Inferior parietal cortex (tissue), 1 donor: ENCODE measurements at regions not wholly inside any gene's neighbourhood (a gene's known extent, or its start where the extent isn't known, plus 50 kb on each side); places are given as distances from the start of the nearest gene placed in this dataset.
"Not testable (repeated sequence)": the region's sequence is repeated elsewhere in the genome, so short reads cannot be mapped to it uniquely, and the experiment has no call there.

Experiments
- DNase-seq: peaks from one replicate; pipeline ENCODE4 v3.0.0-alpha.2; 2016; ENCODE audit errors: extremely low spot score

DNA sequence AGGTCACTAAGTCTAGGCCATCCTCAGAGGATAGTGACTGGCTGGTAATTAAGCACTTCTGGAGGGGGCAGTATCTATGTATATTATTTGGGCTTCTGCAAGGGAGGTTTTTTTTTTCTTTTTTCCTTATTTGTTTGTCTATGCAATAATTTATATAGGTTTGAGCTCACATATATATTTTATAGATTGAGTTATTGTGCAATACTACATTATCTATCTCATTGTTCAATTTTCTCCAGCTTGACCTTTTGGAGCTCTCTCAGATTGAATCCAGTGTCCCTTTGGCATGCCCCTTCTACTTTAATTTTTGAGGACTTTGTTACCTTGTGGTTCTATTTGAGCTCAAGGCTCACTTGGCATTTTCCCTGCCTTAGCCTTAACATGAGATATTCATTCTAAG is 852.1 kb downstream of the KCNT2 start:
- DNase-seq, result no peak

DNA sequence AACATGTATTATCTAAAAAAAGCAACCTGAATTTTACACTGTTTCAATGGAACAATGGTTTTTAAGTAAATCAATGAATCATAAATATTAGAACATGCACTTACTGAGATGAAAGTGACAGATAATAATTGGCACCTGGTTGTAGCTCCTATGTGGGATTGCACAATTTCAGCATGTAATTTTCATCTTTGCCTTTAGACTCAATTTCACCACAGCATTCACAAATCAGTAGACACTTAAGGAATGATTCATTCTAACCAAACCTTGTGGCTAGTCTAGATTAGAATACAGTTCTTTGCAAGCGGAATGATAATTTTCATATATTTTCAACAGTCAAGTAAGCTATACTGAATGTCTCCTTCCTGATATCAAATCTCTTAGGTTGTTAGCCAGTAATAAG is 853.4 kb downstream of the KCNT2 start:
- DNase-seq, result no peak

DNA sequence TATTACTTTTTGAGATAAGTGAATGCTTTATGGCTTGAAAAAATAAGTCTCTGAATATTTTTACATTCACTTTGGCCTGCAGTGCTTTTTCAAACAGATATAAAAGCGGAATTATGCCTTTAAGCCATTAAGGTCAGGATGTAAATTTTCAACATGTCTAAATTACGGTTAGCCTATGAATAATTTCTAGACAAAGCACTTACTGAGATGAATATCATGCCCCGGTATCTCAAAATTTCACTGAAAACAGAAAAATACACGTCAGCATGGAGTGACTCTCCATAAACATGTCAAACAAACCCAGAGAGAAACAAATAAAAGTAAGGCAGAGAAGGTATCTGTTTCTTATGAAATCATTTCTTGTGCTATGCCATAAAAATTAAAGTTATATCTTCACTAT is 853.9 kb downstream of the KCNT2 start:
- DNase-seq, result no peak

DNA sequence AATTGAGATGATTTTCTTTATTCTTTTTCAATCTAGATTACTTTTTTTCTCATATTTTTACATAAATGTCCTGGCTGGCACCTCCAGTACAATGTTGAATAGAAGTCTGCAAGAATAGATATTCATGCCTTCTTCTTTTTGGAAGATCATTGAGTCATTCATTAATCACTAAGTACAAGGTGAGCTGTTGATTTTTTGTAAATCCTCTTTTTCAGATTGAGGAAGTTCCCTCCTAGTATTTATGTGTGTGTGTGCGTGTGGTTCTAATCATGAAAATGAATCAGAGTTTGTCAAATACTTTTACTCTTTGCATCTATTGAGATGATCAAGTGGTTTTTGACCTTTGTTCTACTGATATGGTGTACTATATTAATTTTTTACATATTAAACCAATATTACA is 859.3 kb downstream of the KCNT2 start:
- no peak for DNase-seq

DNA sequence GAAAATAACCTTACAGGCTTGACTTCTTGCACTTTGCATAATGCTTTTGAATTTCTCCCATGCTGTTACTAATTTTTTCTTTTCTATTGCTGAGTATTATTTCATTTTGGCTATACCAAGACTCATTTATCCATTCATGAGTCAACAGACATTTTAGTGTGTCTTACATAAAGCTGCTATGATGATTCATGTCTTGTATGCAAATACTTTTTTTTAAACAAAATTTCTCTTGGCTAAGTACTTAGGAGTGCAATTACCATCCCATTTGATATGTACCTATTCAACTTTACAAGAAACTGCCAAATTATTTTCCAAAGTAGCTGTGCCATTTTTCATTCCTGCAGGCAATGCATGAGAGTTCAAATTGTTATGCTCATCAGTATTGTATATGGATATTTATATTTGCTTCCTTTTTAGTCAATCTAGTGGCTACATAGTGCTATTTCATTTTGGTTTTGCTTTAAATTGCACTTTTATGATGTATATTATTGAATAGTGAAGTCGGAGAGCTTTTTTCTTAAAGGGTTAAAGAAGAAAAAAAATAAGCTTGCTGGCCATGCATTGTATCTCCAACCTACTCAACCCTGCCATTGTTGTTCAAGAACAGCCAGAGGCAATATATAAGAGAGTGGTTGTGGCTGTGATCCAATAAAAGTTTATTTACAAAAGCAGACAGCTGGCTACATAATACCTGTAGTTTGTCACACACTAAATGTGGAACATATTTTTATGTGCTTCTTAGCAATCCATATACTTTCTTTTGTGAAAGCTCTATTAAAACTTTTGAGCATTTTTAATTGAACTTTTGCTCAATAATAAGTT is 862.8 kb downstream of the KCNT2 start:
- no peak for DNase-seq

DNA sequence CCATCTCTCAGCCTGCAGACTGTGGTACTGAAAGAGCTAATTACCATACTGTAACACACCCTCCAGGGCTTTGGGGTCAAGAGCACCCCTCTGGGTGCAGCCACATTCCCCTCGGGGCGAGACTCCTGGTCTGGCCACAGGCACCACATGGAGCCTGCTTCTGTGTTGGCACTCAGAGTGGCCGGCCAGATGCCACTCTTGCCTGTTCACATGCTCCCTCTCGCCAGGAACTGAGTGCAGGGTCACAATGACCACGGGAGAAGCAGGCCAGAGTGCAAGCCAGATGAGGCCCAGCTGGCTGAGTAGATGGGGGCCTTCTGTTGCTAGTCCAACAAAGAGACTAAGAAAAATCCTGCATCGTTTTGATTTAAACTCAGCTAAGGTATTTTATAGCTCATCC is 864.0 kb downstream of the KCNT2 start:
- DNase-seq, result no peak

DNA sequence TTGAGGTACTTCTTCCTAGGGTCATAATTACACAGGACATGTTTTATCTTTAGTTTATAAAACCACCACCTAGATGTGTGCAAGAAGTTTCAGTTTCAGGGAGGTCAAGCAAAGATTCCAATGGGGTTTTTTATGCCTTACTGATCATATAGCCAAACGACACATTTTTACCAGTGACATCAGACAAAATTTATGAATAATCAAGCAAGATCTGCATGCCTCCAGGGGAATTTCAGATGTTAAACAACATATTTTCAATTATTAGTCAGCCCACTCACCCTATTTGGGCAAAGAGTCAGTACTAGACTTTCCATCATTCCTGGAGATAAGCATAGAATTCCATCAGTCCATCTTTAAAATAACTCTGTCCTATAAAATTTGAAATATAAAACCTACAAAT is 867.4 kb downstream of the KCNT2 start:
- no peak for DNase-seq

DNA sequence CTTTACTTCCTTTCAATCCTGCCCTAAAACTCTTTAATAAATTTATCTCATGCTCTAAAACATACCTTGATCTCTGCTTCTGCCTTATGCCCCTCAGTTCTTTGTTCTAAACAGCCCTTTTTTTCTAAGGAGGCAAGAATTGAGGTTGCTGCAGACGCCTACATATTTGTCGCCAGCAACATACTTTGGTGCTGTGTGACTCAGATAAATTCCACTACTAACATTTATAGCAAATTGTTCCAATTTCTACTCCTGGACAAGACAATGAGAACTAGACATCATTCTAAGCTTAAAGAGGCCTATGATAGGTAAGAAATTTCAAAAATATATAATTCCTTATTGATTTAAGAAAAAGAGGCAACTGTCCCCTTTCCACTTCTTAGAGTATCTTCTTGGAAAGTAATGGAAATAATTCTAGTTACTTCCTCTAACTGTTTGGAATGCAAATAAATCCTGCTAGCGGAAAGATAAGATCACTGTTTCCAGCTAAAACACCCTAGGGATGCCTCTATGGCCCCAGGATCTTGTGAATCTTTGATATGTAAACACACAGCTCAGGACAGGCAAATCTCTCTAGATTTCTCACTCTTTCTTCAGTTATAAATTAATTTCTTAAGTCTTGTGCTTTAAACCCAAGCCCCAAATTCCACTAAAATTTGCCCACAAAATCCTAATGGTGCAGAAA is 869.1 kb downstream of the KCNT2 start:
- no peak for DNase-seq

DNA sequence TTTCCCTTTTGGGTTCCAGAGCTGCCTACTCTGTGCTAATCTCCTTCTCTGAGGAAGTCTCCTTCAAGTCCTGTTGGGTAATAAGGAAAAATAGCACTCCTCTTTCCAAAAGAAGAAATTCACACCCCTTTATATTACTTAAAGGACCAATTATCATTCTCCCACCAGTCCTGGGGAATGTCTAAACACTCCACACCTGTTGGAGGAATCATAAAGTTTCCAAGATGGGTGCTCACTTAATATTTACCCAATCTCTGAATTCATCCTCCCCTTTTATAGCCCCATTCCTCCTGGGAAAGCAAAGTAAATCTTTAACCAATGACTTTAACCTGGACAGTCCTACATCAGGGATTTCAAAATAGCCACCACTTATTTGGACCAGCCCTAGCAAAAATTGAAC is 873.1 kb downstream of the KCNT2 start:
- no peak for DNase-seq

DNA sequence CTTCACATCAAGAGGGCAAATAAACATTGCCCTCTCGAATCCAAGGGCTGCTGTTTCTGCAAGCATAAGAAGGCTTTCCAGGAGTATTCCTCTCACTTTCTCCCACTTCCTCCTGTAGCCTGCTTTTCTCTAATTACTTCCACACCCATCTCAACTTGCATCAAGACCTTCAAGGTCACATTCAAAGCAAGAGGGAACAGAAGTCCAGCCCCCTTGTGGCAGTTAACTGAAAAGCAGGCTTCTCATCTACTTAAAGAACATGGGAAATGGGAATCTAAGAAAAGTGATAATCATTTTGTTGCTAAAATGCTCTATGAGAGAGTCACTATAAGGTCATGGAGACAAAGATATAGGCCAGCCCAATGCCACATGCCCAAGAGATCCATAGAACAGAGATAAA is 874.4 kb downstream of the KCNT2 start:
- no peak for DNase-seq

DNA sequence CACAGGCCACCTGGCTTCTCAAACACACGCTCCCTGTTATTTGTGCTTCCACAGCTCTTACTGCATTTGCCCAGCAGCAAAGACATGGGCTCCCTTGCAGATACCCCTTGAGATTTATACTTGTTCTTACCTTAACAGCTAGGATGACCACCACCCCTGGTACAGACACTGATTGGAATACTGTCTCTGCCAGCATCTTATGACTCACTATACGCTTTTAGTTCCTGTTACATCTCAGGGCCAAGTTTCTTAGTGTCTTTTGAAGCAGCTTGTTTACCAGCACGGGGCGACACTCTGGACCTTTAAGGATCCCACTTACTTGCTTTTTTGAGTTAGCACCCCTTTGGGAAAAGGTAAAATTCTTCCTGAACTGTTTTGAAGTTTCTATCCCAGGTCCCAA is 874.8 kb downstream of the KCNT2 start:
- no peak for DNase-seq

DNA sequence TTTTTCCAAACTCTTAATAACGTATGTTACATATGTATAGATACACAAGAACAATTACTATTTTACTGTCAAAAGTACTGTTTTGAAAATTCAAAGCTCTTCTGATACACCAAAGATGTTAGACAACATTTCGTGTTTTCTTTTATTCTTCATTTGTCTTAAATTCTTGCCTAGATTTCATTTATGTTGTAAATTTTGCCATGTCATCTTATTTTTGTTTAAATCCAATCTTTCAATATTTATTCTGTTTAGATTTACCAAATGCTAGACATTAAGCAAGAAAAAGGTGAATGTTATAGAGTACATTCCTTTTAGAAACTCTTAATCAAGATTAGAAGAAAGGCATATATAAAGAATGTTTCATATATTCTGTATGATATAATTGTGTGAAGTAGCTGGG is 876.9 kb downstream of the KCNT2 start:
- DNase-seq, result no peak

DNA sequence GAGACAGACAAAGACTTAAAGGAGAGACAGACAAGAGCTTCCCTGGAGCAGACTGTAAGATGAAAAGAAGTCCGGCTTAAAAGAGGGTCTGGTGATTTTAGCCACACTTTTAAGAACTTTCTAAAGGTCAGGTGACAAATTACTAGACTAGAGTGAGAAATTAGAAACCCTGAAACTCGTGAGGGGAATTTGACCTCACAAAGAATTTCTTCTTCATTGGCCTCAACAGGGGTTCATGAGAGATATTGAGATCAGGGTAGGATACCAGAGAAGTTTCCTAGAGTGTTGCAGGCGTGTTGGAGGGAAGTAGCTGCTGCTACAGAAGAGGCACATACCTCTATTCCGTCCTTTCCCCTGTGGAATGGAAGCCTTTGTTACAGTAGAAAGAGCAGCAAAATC is 884.4 kb downstream of the KCNT2 start:
- no peak for DNase-seq

DNA sequence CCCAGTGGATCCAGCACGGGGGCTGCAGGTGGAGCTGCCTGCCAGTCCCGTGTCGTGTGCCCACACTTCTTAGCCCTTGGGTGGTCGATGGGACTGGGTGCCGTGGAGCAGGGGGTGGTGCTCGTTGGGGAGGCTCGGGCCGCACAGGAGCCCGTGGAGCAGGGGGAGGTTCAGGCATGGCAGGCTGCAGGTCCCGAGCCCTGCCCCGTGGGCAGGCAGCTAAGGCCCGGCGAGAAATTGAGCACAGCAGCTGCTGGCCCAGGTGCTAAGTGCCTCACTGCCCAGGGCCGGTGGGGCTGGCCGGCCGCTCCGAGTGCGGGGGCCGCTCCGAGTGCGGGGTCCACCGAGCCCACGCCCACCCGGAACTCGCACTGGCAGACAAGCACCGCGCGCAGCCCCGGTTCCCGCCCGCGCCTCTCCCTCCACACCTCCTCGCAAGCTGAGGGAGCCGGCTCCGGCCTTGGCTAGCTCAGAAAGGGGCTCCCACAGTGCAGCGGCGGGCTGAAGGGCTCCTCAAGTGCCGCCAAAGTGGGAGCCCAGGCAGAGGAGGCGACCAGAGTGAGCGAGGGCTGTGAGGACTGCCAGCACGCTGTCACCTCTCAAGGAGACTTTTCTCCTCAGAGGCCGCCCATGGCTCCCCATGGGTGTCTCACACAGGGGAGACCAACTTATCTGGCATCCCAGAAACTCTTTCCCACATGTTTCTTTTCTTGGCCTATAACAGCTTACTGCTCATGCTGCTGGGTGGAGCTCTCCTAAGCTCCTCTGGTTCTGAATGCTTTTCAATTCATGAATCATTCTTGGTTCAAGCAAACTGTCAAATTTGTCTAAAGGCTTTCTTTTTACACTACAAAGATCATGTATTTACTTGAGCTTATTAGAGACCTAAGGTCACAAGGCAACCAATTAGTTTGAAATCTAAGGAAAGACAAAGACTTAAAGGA is 885.1 kb downstream of the KCNT2 start:
- DNase-seq, result not testable (repeated sequence)

DNA sequence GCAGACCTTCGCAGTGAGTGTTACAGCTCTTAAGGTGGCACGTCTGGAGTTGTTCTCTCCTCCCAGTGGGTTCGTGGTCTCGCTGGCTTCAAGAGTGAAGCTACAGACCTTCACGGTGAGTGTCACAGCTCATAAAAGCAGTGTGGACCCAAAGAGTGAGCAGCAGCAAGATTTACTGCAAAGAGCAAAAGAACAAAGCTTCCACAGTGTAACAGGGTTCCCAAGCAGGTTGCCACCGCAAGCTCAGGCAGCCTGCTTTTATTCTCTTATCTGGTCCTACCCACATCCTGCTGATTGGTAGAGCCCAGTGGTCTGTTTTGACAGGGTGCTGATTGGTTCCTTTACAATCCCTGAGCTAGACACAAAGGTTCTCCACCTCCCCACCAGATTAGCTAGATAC is 886.1 kb downstream of the KCNT2 start:
- DNase-seq, result not testable (repeated sequence)

DNA sequence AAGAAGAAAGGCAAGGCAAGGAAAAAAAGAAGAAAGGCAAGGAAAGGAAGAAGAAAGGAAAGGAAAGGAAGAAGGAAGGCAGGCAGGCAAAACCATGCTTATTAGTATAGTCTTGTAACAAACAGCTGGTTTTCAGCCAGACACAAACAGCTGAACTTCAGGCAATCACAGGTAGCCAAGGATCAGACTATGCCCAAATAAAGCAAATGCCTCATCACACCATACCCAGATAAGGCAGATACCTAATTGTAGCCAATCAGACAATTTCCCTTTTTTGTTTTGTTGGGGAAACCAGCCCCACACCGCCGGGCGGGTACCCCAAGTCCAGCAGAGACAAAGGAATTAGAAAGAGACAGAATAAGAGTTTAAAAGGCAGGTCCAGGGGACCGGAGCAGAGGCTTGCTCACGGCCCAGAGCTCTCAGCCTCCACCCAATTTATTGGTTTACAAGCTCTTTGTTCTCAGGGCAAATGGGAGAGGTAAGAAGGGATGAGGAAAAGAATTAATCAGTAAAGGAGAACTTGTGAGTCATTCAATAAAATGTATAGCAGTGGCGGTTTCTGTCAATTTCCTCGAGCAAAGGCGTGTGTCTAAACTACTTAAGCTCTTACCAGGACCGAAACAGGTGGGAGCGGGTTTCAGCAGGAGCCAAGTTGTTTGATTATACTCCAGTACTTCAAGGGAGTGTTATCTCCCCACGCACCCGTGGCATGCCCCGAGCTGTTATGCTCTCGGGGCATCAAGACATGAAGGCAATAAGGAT is 886.8 kb downstream of the KCNT2 start:
- no peak for DNase-seq

DNA sequence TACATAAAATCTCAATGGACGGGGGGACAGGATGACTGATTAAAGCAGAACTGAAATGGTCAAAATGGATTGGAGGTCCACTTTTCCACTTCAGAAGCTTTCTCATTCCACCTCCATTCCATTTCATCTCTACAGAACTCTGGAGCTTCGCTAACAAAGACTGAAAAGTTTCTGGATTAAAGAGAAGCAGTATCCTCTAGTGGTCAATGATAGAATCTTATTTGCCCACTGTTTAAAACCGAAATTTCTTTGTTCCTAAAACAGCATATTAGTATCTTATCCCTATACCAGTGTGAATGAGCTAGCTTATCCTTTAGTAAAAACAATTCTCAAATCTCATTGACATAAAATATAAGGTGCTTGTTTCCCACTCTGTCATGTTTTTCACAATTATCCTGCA is 890.6 kb downstream of the KCNT2 start:
- peak; percentile 31 for DNase-seq

DNA sequence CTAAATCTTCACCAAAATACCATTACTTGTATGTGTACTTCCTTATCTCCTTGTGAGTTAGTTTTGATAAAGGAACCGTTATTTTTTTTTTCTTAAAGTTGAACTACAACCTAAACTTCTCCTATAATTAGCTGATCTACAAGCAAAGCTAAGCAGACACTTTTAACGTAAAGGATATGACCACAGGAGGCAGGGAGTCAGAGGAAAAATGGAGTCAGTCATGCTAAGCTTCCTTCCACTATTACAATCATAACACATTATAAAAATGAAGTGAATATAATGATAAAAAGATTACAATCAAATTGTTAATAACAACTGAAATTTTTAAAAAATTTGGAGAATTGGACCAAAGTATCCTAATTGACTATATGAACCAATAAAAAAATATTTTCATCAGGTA is 892.6 kb downstream of the KCNT2 start:
- no peak for DNase-seq

DNA sequence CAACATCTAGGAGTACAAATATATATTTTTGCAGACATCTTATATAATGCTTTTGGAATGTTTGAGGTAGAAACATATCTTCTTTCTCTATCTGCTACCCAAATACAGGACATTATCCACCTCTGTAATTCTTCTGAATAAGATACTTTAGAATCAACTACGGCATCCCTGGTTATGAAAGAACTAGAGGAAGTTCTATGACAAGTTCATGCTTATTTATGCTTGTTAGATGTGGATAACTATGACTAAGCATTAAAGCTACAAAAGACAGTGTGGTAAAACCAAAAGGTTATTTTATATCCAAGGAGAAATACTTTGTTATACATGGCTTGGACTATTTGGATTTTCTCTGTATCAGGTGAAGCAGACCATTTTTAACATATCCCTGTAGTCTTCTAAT is 894.0 kb downstream of the KCNT2 start:
- no peak for DNase-seq

DNA sequence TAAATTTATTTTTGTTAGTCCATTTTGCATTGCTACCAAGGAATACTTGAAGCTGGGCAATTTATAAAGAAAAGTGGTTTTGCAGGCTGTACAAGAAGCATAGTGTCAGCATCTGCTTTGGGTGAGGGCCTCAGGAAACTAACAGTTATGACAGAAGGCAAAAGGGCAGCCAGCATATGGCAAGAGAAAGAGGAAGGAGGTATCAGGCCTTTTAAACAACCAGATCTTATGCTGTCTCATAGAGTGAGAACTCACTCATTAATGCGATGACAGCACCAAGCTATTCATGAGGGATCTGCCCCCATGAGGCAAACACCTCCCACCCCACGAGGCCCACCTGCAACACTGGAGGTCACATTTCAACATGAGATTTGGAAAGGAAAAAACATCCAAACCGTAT is 898.4 kb downstream of the KCNT2 start:
- DNase-seq, result no peak

DNA sequence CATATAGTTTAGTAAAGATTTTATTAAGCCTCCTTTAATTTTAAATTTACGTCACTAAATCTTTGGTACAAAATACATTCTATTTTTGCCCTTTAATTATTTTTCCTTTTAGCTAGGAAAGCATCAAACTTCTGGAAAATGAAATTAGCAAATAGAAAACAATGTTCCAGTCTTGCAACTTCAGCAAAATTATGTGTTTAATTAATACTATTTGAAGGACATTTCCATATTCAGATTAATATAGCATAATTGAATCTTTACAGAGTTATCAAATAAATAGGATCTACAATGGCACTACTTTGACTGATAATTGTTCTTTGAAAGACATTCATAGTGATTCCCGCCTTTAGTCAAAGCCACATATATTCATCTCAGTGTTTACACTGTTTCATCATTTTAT is 904.2 kb downstream of the KCNT2 start:
- no peak for DNase-seq

DNA sequence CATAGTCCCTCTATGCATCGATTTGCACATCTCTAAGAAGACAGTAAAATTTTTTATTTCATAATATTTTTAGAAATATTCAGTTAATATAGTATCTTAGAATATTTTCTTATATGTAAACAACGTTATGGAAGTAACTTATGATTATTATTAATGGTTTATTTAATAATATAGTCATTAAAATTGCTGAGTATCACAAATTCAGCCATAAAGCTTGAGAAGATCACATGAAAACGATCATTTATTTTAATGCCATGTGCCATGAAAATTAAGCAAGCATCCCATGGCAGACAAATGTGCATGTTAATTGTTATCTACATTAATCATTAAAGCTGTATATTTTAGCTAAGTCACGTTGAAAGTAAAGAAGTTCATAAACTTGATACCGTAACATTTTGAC is 907.1 kb downstream of the KCNT2 start:
- no peak for DNase-seq
